ENCODE measurements at regions not wholly inside any gene's neighbourhood (a gene's known extent, or its start where the extent isn't known, plus 50 kb on each side); places are given as distances from the start of the nearest gene placed in this dataset.

DNA sequence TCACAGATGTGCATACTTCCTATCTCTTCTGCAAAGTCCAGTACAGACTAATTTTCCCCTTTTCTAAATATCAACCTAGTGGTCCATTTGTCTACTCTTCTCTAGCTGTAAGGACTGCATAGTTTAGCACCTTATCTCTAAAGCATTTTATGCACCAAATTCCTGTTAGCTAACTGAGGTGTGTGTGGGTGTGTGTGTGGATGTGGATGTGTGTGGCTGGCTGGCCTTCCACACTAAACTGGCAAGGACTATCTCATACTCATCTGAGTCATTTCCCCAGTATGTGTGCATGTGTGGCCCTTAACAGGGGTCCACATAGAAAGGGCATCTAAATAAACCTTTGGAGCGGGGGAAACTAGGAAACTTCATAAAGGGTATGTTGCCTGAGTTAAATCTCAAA lies 139.6 kb downstream of the TTC32 start:
- TF ChIP-seq, protein P1, sequence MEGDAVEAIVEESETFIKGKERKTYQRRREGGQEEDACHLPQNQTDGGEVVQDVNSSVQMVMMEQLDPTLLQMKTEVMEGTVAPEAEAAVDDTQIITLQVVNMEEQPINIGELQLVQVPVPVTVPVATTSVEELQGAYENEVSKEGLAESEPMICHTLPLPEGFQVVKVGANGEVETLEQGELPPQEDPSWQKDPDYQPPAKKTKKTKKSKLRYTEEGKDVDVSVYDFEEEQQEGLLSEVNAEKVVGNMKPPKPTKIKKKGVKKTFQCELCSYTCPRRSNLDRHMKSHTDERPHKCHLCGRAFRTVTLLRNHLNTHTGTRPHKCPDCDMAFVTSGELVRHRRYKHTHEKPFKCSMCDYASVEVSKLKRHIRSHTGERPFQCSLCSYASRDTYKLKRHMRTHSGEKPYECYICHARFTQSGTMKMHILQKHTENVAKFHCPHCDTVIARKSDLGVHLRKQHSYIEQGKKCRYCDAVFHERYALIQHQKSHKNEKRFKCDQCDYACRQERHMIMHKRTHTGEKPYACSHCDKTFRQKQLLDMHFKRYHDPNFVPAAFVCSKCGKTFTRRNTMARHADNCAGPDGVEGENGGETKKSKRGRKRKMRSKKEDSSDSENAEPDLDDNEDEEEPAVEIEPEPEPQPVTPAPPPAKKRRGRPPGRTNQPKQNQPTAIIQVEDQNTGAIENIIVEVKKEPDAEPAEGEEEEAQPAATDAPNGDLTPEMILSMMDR (IDR thresholded peaks at IDR 0.05; ENCODE audit: low read length): no peak
- TF ChIP-seq EZH2 (optimal IDR thresholded peaks at IDR 0.05; ENCODE audit: low read depth, low read length): no peak

Data from MM.1S (cell line).